HG02623 (cell line): ENCODE measurements at regions not wholly inside any gene's neighbourhood (a gene's known extent, or its start where the extent isn't known, plus 50 kb on each side); places are given as distances from the start of the nearest gene placed in this dataset.

ENCODE experiments used
- ATAC-seq: cut with Tn5 transposase; IDR thresholded peaks from one replicate; pipeline ENCODE4 v1.9.1; 2021; ENCODE audit warnings: moderate library complexity; ENCODE audit not compliant: unreplicated experiment

GRCh38 chr22:47610764-47611163 is 848.3 kb downstream of the TBC1D22A start:
- ATAC-seq: no peak

GRCh38 chr22:47610281-47610680 is 847.8 kb downstream of the TBC1D22A start:
- ATAC-seq: no peak

- ATAC-seq: no peak
Measured at GRCh38 chr22:47609653-47610052, 847.2 kb downstream of the TBC1D22A start.

- ATAC-seq: no peak
Measured at GRCh38 chr22:47608421-47608820, 846.0 kb downstream of the TBC1D22A start.

GRCh38 chr22:47607486-47607885 is 845.0 kb downstream of the TBC1D22A start:
- no peak for ATAC-seq

GRCh38 chr22:47606426-47606825 is 844.0 kb downstream of the TBC1D22A start:
- ATAC-seq: no peak

- no peak for ATAC-seq
Measured at GRCh38 chr22:47605886-47606285, 843.4 kb downstream of the TBC1D22A start.

- ATAC-seq: no peak
Measured at GRCh38 chr22:47605441-47605840, 843.0 kb downstream of the TBC1D22A start.

- no peak for ATAC-seq
Measured at GRCh38 chr22:47604563-47604962, 842.1 kb downstream of the TBC1D22A start.

GRCh38 chr22:47602732-47603131 is 840.3 kb downstream of the TBC1D22A start:
- ATAC-seq: no peak

- ATAC-seq: no peak
Measured at GRCh38 chr22:47601666-47602065, 839.2 kb downstream of the TBC1D22A start.

GRCh38 chr22:47600791-47601625 is 838.6 kb downstream of the TBC1D22A start:
- no peak for ATAC-seq

GRCh38 chr22:47600281-47600680 is 837.8 kb downstream of the TBC1D22A start:
- no peak for ATAC-seq

- no peak for ATAC-seq
Measured at GRCh38 chr22:47599753-47600152, 837.3 kb downstream of the TBC1D22A start.

- ATAC-seq: no peak
Measured at GRCh38 chr22:47598864-47599263, 836.4 kb downstream of the TBC1D22A start.

GRCh38 chr22:47597041-47597440 is 834.6 kb downstream of the TBC1D22A start:
- ATAC-seq: no peak

GRCh38 chr22:47596176-47596690 is 833.8 kb downstream of the TBC1D22A start:
- ATAC-seq: no peak

GRCh38 chr22:47594836-47595521 is 832.5 kb downstream of the TBC1D22A start:
- ATAC-seq: no peak

- ATAC-seq: no peak
Measured at GRCh38 chr22:47593911-47594311, 831.5 kb downstream of the TBC1D22A start.

GRCh38 chr22:47593291-47593690 is 830.8 kb downstream of the TBC1D22A start:
- no peak for ATAC-seq

GRCh38 chr22:47592791-47593190 is 830.3 kb downstream of the TBC1D22A start:
- no peak for ATAC-seq

GRCh38 chr22:47591709-47592108 is 829.3 kb downstream of the TBC1D22A start:
- no peak for ATAC-seq
